Renal cortical epithelial cell (primary cell): ENCODE measurements at regions not wholly inside any gene's neighbourhood (a gene's known extent, or its start where the extent isn't known, plus 50 kb on each side); places are given as distances from the start of the nearest gene placed in this dataset.

Experiments used
- DNase-seq: peaks from one replicate; pipeline ENCODE4 v3.0.0-alpha.2; 2011; ENCODE audit warnings: low read depth

- DNase-seq: no peak
Observed at GRCh38 chr15:77737238-77738037, 104.7 kb upstream of the LINGO1 start.

- DNase-seq: no peak
Observed at GRCh38 chr15:77734306-77734705, 101.6 kb upstream of the LINGO1 start.

GRCh38 chr15:77733579-77734300 lies 101.0 kb upstream of the LINGO1 start:
- DNase-seq: no peak

- no peak for DNase-seq
Observed at GRCh38 chr15:77732514-77733335, 100.0 kb upstream of the LINGO1 start.

GRCh38 chr15:77731945-77732344 lies 99.2 kb upstream of the LINGO1 start:
- no peak for DNase-seq

- DNase-seq: no peak
Observed at GRCh38 chr15:77731067-77731466, 98.4 kb upstream of the LINGO1 start.

- no peak for DNase-seq
Observed at GRCh38 chr15:77727635-77728304, 95.1 kb upstream of the LINGO1 start.

- DNase-seq: no peak
Observed at GRCh38 chr15:77724715-77725114, 92.0 kb upstream of the LINGO1 start.

GRCh38 chr15:77723756-77724155 lies 91.0 kb upstream of the LINGO1 start:
- no peak for DNase-seq

- no peak for DNase-seq
Observed at GRCh38 chr15:77722759-77723460, 90.2 kb upstream of the LINGO1 start.

GRCh38 chr15:77721963-77722362 lies 89.3 kb upstream of the LINGO1 start:
- no peak for DNase-seq

GRCh38 chr15:77720655-77721054 lies 87.9 kb upstream of the LINGO1 start:
- DNase-seq: no peak

GRCh38 chr15:77720173-77720572 lies 87.5 kb upstream of the LINGO1 start:
- DNase-seq: no peak

GRCh38 chr15:77719450-77719849 lies 86.7 kb upstream of the LINGO1 start:
- DNase-seq: no peak

- no peak for DNase-seq
Observed at GRCh38 chr15:77717333-77717990, 84.8 kb upstream of the LINGO1 start.

- no peak for DNase-seq
Observed at GRCh38 chr15:77716632-77717332, 84.1 kb upstream of the LINGO1 start.

- no peak for DNase-seq
Observed at GRCh38 chr15:77715860-77716259, 83.1 kb upstream of the LINGO1 start.

- no peak for DNase-seq
Observed at GRCh38 chr15:77715051-77715450, 82.3 kb upstream of the LINGO1 start.

GRCh38 chr15:77714555-77714954 lies 81.8 kb upstream of the LINGO1 start:
- DNase-seq: no peak

- DNase-seq: no peak
Observed at GRCh38 chr15:77714023-77714422, 81.3 kb upstream of the LINGO1 start.
